HG02678 (cell line): ENCODE measurements at regions not wholly inside any gene's neighbourhood (a gene's known extent, or its start where the extent isn't known, plus 50 kb on each side); places are given as distances from the start of the nearest gene placed in this dataset.
"Not testable (repeated sequence)": the region's sequence is repeated elsewhere in the genome, so short reads cannot be mapped to it uniquely, and the experiment has no call there.

Source experiments
- ATAC-seq: cut with Tn5 transposase; IDR thresholded peaks from one replicate; pipeline ENCODE4 v1.9.1; 2021; ENCODE audit warnings: mild to moderate bottlenecking, moderate library complexity; ENCODE audit not compliant: unreplicated experiment

DNA sequence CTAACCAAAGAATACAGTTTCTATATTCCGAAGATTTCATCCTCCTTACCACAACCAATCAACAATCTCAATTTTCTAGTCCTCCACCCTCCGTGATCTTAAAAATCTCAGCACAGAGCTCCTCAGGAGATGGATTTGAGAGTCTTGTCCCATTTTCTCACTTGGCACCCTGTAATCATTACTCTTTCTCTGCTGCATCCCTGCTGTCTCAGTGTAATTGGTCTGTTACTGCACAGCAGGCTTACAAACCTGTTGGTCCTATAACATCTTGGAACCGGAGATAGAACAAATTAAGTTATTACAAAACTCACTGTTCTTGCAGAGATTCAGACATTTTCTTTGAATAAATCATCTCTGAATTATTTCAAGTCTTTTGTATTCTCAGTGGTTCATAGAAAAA lies 1227.2 kb downstream of the JRKL start:
- ATAC-seq: no peak

DNA sequence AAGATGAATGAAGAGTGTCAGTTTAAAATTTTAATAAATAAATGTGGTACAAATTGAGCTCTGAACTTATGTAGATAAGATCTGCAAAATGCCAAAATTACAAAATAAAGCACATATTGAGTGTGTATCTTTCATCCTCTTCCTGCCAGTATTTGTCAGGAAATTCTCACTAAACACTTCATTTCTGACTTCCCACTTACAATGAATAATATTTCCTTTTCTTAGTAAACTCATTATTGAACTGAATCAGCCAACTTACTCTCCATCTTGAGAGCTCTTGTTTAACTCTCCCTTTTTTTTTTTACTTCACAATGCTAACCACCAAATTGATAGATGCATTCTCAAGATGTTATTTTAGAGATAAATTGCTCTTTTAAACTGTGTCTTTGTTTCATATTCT lies 1230.2 kb downstream of the JRKL start:
- ATAC-seq: no peak

DNA sequence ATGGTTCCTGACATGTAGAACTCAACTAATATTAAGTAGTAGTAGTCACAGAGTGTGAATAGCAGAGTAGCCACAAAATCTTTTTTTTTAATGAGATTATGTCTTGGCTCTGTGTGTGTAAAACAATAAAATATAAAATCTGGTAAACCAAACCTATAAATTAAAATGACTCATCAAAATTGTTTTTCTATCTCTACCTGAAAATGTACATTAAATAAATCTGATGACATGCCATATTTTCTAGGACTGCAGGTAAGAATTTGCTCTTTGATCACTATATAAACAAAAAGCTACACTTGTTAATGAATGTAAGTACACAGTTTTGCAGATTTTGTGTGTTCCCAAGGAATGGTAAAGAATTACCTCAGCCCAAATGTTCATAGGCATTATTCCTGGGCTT lies 1231.5 kb downstream of the JRKL start:
- ATAC-seq: no peak

DNA sequence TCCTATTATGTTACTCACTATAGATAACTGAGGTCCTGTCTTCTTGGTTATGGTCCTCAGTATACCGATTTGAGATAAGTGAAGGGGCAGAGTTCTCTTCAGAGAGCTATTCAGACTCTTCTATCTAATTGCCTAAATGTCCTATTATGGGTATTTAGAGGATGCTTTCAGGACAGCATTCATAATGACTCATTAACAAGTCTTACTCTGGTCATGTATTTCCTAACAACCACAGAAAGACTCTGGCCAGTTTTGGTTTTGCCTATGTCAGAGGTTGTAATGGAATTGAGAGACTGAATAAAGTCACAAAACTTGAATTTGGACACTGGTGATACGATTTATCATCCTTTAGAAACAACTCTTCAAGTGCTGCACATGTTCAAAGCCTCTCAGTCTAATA lies 1233.0 kb downstream of the JRKL start:
- ATAC-seq: no peak

DNA sequence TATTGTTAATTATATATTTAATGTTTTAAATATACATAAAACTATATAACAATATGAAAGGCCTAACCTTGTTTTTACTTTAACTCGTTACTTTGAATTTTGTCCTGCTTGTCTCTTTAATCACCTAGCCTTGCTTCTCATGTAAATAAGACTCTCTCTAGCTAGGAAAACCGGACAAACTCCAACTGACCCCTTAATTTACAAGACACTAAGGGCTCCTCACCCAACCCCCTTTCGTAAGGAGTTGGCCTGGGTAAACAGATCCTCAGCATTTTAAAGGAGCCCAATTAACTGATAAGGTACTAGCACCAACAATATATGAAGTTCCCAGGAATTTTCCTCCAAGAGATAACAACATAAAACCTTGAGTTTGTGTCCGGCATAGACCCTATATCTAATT lies 1246.9 kb downstream of the JRKL start:
- not testable (repeated sequence) for ATAC-seq

DNA sequence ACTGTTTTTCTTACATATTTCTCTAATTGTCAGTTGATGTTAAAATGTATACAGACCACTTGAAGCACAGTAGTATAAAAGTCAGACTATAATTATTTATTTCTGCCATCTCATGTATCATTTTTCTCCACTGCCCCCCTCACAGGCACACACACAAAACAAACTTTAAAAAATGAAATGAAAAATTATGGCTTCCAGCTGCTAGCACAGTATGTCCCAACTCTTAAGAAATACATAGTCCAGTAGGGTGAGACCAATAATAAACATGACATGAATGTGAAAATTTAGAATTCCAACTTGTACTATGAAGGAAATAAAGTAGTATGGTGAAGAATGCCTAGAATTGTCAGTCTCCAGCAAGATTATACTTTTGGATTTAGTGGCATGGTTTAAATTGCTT lies 1247.9 kb downstream of the JRKL start:
- no peak for ATAC-seq

DNA sequence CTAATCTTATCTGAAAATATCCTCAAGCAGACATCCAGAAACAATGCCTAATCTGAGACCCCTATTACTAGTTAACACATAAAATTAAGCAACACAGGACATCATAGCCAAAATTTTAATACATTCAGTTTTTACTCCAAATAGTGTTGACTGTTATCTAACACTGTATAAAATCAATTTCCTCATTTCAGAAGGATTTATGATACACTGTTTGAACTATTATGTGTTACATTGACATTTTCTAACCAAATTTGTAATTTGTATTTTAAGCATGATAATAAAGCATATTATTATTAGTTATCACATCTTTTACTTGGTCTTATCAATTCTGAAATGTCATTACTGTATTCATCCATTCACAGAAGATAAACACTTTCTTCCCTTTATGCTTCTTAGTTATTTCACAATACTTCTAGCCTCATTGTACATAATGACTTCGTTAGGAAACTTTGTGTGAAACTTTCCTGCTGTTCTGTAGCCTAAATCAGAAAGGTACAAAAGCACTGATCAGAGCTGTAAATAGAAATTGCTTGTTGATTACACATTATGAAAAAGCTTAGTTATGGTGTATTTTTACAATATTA lies 1248.9 kb downstream of the JRKL start:
- ATAC-seq: no peak

DNA sequence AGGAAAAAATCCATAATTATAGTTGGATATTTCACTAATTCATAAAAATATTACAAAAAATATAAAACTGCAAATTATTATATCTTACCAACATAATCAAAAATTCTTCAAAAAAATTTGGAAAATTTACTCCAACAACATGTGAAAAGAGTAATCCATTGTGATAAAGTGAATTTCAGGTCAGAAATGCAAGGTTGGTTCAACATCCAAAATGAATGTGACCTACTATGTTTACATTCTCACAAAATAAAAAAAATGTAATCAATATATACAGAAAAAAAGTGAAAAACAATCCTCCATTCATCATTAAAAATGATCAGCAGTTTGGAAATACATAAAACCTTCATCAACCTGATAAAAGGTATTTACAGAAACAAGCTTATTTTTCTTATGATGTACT lies 1252.2 kb downstream of the JRKL start:
- no peak for ATAC-seq

DNA sequence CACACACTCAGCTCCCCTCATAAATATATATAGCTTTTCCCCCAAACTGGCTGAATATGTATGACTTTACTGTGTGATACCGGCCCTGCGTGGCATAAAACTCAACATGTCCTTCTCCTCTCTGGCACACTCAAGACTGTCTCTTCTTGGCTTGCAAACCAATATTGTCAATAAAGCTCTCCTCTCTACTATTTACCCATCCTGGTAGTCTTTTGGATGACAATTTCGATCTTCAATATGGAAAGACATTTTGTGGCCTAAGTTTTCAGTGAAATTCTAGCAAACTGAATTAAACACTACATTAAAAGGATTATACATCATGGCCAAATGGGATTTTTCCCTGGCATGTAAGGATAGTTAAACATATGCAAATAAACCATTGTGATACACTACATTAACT lies 1255.9 kb downstream of the JRKL start:
- ATAC-seq: no peak

DNA sequence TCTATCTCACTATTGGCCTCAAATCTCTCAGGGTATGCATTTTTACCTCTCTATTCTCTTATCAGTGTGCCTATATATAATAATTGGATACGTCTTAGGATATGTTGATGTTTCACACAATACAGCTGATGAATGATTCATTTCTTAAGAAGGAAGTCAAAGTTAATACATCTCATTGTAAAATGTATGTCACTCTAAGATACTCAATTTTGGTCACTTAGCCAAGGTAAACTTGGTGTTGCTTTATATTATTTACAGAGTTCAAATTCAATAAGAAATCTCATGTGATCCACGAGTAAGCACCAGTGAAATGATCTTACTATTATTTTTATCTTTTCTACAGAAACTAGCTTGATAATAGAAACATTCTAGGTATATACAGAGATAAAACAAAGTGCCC lies 1266.5 kb downstream of the JRKL start:
- ATAC-seq: no peak

DNA sequence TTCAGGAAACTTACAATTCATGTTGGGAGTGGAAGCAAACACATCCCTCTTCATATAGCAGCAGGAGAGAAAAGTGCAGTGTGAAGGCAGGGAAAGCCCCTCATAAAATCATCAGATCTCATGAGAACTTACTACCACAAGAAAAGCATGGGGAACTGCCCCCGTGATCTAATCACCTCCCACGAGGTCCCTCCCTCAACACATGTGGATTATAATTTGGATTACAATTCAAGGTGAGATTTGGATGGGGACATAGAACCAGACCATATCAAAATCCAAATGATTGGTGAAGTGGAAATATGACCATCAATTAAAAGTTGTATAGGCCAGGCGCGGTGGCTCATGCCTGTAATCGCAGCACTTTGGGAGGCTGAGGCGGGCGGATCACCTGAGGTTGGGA lies 1268.0 kb downstream of the JRKL start:
- ATAC-seq: no peak

DNA sequence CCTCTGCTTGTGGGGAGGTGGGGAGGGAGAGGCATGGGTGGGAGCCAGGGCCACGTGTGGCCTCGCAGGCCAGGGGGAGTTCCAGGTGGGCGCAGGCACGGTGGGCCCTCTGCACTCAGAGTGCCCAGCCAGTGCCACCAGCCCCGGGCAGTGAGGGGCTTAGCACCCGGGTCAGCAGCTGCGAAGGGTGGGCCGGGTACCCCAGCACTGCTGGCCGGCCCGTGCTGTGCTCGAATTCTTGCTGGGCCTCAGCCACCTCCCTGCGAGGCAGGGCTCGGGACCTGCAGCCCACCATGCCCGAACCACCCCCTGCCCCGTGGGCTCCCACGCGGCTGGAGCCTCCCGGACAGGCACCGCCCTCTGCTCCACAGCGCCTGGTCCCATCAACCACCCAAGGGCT lies 1277.2 kb downstream of the JRKL start:
- no peak for ATAC-seq

DNA sequence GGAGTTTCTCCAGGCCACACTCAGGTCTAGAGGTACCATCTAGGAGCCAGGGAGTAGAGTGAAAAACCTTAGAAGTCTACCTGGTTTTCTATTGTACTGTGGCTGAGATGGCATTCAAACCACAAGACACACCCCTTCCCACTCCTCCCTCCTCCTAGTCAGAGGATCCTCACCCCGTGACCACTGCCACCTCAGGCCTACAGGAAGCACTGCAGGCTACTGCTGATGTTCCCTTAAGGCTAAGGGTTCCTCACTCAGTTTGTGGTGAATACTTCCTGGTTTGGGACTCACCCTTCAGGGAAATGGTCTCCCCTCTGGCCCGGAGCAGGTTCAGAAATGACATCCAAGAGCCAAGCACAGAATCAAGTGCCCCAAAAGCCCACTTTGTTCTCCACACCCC lies 1293.9 kb downstream of the JRKL start:
- no peak for ATAC-seq

DNA sequence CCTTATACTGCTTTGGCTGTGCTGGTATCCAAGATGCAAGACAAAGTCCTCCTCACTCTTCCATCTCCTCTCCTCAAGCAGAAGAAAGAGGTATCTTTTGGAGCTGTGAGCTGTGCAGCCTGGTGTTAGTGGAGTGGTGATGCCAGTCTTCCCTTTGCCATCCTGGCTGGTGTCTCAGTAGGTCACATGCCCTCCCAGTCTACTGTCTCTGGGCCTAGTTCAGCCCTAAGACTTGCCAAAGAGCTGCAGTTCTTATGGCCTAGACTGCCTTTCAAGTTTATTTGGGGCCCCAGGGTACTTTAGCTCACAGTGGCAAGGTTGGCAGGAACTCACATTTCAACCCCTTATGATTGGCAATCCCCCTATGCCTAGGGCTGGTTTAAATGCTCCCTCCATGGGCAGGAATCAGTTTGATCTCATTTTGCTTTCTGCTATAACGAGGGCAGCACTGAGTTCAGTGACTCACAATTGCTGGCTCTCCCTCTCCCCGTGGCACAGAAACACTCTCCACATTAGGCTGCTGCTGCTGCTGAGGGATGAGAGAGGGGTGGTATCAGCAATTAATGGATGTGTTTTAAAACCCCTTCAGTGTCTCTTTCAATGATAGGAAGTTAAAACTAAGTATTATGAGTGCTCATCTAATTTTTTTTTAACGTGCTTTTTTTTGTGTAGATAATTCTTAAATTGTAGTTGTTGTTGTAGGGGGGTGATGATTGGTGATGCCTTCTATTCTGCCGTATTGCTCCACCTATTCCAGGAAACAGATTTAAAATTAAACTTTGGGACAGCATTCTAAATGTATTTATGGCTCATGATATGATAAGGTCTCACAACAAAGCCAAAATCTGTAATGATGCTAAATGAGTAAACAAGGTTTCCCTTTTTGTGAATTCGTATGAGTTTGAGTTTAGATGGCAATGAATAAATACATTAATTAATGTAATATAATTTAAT lies 1295.0 kb downstream of the JRKL start:
- no peak for ATAC-seq

DNA sequence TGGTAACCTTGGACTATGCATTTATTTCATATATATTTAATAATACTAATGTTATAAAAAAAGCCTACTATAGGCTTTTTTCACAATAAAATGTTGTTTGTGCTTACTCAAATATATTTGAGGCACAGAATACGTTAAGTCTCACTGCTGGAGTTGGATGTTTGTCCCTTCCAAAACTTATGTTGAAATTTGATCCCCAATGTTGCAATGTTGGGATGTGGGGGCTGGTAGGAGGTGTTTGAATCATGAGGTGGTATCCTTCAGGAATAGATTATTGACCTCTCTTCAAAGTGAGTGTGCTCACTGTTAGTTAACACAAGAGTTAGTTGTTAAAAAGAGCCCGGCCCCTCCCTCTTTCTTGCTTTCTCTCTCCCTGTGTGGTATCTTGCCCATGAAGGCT lies 1295.9 kb downstream of the JRKL start:
- ATAC-seq: no peak

DNA sequence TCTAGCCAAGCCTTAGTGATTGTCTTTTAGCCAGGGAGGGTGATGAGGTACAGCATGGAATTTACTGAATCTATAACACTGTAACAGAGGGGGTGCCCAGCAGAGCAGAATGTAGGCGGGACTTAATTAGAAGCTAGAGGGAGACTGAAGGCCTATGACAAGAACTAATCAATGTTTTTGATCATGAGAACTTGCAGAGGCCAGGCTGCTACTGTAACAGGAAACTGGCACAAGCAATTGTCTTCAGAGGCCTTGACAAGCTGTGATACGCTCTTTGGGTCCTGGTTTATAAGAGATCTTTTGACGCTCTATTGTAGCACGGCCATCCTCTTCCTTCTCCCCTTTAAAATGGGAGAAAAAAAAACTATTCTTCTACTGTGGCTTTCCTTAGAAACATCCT lies 1297.3 kb downstream of the JRKL start:
- no peak for ATAC-seq

DNA sequence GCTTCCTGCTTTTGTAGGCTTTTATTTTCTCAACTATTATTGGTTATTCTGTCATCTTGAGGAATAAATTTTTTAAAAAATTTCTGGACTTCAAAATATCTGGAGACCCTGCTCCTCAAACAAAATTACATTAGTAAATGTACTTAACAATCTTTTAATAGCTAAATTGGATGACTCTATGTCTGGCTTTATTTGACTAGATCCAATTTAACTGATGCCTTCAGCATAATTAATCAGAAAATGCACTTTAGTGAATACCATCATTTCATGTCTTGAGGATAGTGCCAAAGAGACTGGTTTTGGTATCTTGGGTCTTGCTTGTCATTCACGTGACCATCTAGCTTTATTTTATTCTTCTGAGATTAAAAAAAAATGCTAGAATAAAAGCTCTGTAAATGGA lies 1301.2 kb downstream of the JRKL start:
- ATAC-seq: no peak

DNA sequence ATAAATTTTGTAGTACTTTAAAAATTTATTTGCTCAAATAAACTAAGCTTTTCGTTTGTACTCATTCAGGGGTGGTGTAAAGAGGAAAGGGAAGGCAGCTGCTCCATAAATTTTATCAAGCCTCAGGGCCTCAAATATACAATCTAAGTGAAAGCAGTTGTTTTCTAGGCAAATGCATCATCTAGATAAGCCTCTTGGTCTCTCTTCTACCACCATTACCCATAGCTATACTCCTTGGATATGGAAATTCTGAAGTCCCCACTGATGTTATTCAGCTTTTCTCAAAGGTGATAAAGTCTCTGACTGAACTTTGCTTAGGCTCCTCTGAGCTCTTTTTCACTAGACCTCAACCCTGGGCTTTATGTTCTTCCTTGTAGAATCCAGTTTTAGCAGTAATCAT lies 1313.1 kb downstream of the JRKL start:
- no peak for ATAC-seq

DNA sequence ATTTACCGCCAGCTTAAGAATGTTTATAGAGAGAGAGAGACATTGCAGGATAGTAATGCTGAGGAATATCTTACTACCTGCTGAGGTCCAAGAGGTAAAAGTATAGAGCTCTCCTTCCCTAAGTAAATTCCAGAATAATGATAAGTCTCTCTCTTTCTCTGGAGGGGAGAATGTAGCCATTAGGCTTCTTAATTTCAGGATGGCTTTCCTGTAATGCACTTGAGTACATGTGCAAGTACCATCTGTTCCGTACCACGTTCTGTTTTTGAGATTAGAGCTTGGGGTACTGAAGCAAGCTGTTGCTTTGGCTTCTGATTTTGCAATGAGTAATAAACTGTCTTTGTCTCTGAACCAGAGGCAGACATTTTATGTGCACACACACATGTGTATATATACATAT lies 1314.0 kb downstream of the JRKL start:
- no peak for ATAC-seq

DNA sequence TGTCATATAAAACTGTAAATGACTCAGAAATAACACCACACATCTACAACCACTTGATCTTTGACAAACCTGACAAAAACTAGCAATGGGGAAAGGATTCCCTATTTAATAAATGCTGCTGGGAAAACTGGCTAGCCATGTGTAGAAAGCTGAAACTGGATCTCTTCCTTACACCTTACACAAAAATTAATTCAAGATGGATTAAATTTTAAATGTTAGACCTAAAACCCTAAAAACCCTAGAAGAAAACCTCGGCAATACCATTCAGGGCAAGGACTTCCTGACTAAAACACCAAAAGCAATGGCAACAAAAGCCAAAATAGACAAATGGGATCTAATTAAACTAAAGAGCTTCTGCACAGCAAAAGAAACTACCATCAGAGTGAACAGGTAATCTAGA lies 1315.3 kb upstream of the CNTN5 start:
- not testable (repeated sequence) for ATAC-seq

DNA sequence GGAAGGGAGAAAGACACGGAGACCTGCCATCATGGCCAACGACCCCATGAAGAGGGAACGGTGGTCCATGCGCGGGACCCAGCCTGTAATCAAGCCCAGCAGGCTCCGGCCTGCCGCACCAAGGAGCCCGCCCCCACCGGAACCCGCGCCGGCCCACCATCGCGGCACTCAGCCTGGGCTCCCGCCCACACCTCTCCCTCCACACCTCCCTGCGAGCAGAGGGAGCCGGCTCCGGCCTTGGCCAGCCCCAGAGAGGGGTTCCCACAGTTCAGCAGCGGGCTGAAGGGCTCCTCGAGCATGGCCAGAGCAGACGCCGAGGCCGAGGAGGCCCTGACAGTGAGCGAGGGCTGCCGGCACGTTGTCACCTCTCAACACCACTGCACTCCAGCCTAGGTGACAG lies 1302.8 kb upstream of the CNTN5 start:
- ATAC-seq: no peak

DNA sequence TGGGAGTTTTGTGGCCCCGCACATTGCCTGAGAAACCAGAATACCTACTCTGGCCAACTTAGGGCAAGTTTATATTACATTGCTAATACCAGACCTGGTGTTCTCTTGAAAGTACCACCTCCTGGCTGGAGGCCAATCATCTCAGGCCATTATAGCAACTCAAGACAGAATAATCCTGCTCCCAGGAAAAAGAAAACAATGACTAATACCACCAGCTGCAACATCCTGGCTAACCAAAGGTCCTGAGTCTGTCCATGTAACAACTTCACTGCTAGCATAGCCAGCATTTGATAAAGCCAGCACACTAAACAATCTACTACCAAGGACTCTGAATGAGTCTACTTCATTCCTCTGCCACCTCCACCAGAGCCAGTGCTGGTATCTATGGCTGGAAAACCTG lies 1298.7 kb upstream of the CNTN5 start:
- ATAC-seq: no peak

DNA sequence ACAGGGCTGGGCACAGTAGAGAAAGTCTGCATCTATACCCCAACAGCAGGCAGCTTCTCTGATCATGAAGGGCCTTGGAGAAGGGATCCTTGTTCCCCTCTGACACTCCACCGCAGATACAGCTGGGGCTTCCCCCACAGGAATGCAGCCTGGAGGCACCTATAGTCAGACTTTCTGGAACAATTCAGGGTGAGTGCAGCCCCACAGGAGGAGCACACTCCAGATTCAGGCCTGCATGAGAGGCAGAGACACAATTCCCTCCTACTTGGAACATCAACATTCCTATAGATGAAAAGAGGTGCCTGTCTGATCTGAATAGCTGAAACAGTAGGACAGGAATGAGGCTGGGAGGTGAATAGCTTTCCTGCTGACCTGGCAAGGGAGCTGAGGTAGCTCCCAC lies 1298.0 kb upstream of the CNTN5 start:
- no peak for ATAC-seq
